ENCODE measurements at regions not wholly inside any gene's neighbourhood (a gene's known extent, or its start where the extent isn't known, plus 50 kb on each side); places are given as distances from the start of the nearest gene placed in this dataset.
A peak's percentile ranks its signal among the peaks of the same experiment; 100 is the strongest.
"Not testable (repeated sequence)": the region's sequence is repeated elsewhere in the genome, so short reads cannot be mapped to it uniquely, and the experiment has no call there.

GRCh38 chr13:44661936-44662335, 85.8 kb upstream of the TSC22D1 start:
- no peak for ATAC-seq
- DNase-seq = no peak
- no peaks in the 10 kb centered on the region for H3K4me1 Mint-ChIP-seq
- H3K27ac Mint-ChIP-seq = no peak overlapping the region
- no peaks in the 10 kb centered on the region for H3K36me3 Mint-ChIP-seq (ENCODE audit: low read depth)
- no peak overlapping the region for H3K4me3 Mint-ChIP-seq
- peaks cover 11% of the 10 kb centered on the region for H3K27me3 Mint-ChIP-seq
- H3K9me3 Mint-ChIP-seq = no peaks in the 10 kb centered on the region

GRCh38 chr13:44660050-44660449, 83.9 kb upstream of the TSC22D1 start:
- Mint-ChIP-seq H3K27me3 (peaks cover 15% of the 10 kb centered on the region), H3K4me3 (no peak overlapping the region), H3K36me3 (ENCODE audit: low read depth) (no peaks in the 10 kb centered on the region), H3K27ac (no peak overlapping the region), H3K4me1 (no peaks in the 10 kb centered on the region), H3K9me3 (no peaks in the 10 kb centered on the region)
- DNase-seq = no peak
- ATAC-seq = no peak

DNA sequence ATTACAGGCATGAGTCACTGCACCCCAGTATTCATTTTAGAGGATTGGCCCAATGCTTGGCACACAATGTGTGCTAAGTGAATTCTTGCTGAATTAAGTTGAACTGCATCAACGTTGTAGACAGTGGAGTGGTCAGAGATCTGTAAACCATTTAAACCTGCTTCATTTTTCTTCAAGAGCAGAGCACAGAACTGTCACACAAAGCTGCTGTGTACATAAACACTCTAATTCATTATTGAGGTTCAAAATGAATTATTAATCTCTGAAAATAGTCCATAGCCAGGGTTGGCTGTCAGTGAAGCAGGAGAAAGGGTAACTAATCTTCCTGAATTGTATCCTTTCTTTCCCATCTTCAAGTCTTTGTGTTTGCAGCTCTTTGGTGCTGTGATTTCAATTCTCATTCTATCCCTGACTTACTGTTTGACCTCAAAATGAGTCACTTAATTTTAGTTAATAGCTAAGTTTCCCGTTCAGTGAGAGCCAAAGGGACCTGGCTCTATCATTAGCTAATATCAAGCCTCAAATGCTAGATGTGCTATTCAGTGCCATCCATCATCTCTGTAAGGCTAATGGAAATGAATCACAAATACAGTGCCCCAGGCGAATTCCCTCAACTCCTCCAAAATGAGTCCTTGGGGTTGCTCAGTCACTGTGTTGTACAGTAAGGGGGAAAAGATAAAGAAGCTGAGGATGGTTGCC, 77.0 kb upstream of the TSC22D1 start:
- Mint-ChIP-seq H3K4me3 (no peak overlapping the region), H3K4me1 (peaks cover 22% of the 10 kb centered on the region), H3K27ac (no peak overlapping the region), H3K36me3 (ENCODE audit: low read depth) (no peaks in the 10 kb centered on the region), H3K9me3 (no peaks in the 10 kb centered on the region), H3K27me3 (peaks cover 22% of the 10 kb centered on the region)
- ATAC-seq (no peak), DNase-seq (no peak)

DNA sequence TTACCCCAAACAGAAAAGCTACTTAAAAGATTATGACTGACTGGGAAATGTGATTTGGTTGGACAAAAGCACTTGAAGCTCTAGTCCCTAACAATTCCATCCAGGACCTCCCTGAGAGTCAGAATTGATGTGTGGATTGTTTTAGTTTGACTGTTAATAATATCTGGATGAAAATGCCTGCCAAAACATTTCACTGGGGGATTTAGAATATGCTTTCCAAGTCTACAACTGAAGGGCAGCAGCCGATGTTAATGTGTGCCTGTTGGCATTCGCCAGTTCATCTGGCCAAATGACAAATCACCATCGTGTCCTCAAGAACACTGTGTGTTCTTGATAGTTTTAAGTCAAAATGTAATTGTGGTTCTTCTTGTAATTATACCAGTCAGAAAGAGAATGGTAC, 76.0 kb upstream of the TSC22D1 start:
- Mint-ChIP-seq H3K4me3 (no peak overlapping the region), H3K36me3 (ENCODE audit: low read depth) (no peaks in the 10 kb centered on the region), H3K27me3 (peaks cover 23% of the 10 kb centered on the region), H3K27ac (no peak overlapping the region), H3K4me1 (peaks cover 27% of the 10 kb centered on the region), H3K9me3 (no peaks in the 10 kb centered on the region)
- ATAC-seq (no peak), DNase-seq (no peak)

DNA sequence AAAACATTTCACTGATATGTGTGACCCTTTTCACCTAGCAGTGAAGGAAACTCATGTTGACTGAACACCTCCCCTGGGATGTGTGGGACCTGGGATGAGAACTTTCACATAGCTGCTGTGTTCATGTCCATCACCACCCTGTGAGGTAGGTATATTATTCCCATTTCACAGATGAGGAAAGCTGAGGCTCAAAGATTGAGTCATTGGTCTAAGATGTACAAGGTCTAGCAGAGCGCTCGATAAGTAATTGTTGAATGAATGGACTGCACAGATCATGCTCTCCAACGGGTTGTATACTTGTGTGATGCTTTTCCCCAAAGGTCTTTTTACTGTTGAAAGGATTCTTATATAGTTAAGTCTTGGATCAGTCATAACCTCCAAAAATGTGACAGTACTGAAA, 75.6 kb upstream of the TSC22D1 start:
- Mint-ChIP-seq H3K27me3 (peaks cover 24% of the 10 kb centered on the region), H3K9me3 (no peaks in the 10 kb centered on the region), H3K4me1 (peaks cover 28% of the 10 kb centered on the region), H3K4me3 (no peak overlapping the region), H3K36me3 (ENCODE audit: low read depth) (no peaks in the 10 kb centered on the region), H3K27ac (no peak overlapping the region)
- DNase-seq (no peak), ATAC-seq (no peak)

DNA sequence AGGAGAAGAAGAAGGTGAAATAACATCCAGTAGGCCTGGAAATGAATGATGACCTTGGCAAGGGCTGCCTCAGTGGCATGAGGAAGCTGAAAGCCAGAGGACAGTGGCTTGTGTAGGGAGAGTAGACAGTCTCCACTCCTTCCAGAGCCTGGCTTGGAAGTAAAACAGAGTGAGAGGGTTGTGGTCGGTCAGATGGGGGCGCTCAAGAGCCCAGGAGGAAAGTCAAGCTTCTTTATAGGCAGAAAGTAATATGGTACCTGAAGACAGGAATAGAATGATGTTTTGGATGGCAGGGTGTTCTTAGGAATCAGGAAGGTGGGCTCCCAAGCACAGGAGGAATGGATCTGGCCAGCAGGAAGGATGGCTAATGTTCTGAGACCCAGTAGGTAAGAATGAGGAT, 75.1 kb upstream of the TSC22D1 start:
- ATAC-seq = no peak

GRCh38 chr13:44649834-44650233, 73.7 kb upstream of the TSC22D1 start:
- ATAC-seq = peak; percentile 38
- H3K27ac Mint-ChIP-seq = peak overlapping the region; percentile 67
- no peak for DNase-seq
- no peaks in the 10 kb centered on the region for H3K36me3 Mint-ChIP-seq (ENCODE audit: low read depth)
- H3K4me3 Mint-ChIP-seq = no peak overlapping the region
- H3K4me1 Mint-ChIP-seq = peaks cover 28% of the 10 kb centered on the region
- no peaks in the 10 kb centered on the region for H3K9me3 Mint-ChIP-seq
- peaks cover 23% of the 10 kb centered on the region for H3K27me3 Mint-ChIP-seq

More for the DNA sequence above, 75.1 kb upstream of the TSC22D1 start:
- no peaks in the 10 kb centered on the region for H3K9me3 Mint-ChIP-seq
- no peak for DNase-seq
- H3K27ac Mint-ChIP-seq = no peak overlapping the region
- H3K4me1 Mint-ChIP-seq = peaks cover 28% of the 10 kb centered on the region
- H3K27me3 Mint-ChIP-seq = peaks cover 22% of the 10 kb centered on the region
- no peaks in the 10 kb centered on the region for H3K36me3 Mint-ChIP-seq (ENCODE audit: low read depth)
- no peak overlapping the region for H3K4me3 Mint-ChIP-seq

DNA sequence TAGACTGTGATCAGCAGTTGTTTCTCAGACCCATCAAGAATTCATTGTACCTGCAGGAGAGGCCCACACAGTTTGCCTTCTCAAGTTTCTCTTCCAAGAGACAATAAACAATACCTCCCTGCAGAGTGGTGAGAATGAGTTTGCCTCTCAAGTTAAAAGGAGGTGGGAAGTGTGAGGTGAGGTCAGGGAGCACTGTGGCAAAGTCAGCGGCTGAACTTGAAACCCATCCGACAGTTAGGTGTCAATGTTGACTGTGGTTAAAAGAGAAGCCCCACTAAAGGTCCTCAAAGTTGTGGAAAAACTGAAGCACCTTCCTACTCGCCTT, 72.9 kb upstream of the TSC22D1 start:
- H3K4me3 Mint-ChIP-seq = no peak overlapping the region
- peaks cover 23% of the 10 kb centered on the region for H3K27me3 Mint-ChIP-seq
- peaks cover 28% of the 10 kb centered on the region for H3K4me1 Mint-ChIP-seq
- H3K36me3 Mint-ChIP-seq (ENCODE audit: low read depth) = no peaks in the 10 kb centered on the region
- no peaks in the 10 kb centered on the region for H3K9me3 Mint-ChIP-seq
- DNase-seq = peak; percentile 48
- peak overlapping the region; percentile 68 for H3K27ac Mint-ChIP-seq
- peak; percentile 93 for ATAC-seq

- Mint-ChIP-seq H3K4me1 (peaks cover 28% of the 10 kb centered on the region), H3K27ac (peak overlapping the region; percentile 68), H3K4me3 (no peak overlapping the region), H3K27me3 (peaks cover 23% of the 10 kb centered on the region), H3K36me3 (ENCODE audit: low read depth) (no peaks in the 10 kb centered on the region), H3K9me3 (no peaks in the 10 kb centered on the region)
- DNase-seq (no peak), ATAC-seq (peak; percentile 65)
Observed at GRCh38 chr13:44648392-44649103, 72.4 kb upstream of the TSC22D1 start.

DNA sequence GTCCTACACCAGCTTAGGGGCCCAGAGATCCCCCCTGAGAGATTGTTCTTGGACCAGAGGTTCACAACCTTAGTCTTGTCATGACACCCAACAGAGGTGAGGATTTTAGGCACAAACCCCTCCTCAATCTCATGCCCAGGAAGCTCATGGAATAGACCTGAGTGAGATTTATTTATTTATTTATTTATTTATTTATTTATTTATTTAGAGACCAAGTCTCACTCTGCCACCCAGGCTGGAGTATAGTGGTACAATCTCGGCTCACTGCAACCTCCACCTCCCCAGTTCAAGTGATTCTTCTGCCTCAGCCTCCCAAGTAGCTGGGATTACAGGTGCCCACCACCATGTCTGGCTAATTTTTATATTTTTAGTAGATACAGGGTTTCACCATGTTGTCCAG, 71.4 kb upstream of the TSC22D1 start:
- not testable (repeated sequence) for H3K27ac Mint-ChIP-seq

GRCh38 chr13:44646044-44646443, 69.9 kb upstream of the TSC22D1 start:
- Mint-ChIP-seq H3K9me3 (no peaks in the 10 kb centered on the region), H3K4me1 (peaks cover 28% of the 10 kb centered on the region), H3K4me3 (no peak overlapping the region), H3K36me3 (ENCODE audit: low read depth) (no peaks in the 10 kb centered on the region), H3K27me3 (peaks cover 7% of the 10 kb centered on the region), H3K27ac (no peak overlapping the region)
- DNase-seq (no peak), ATAC-seq (no peak)

More for the DNA sequence above, 71.4 kb upstream of the TSC22D1 start:
- H3K4me1 Mint-ChIP-seq = peaks cover 28% of the 10 kb centered on the region
- not testable (repeated sequence) for DNase-seq; H3K4me3 Mint-ChIP-seq; H3K9me3 Mint-ChIP-seq; H3K36me3 Mint-ChIP-seq (ENCODE audit: low read depth); ATAC-seq
- H3K27me3 Mint-ChIP-seq = peaks cover 20% of the 10 kb centered on the region

- DNase-seq (no peak), ATAC-seq (no peak)
- H3K36me3 Mint-ChIP-seq (ENCODE audit: low read depth) = no peaks in the 10 kb centered on the region
- H3K27me3 Mint-ChIP-seq = peaks cover 5% of the 10 kb centered on the region
- no peaks in the 10 kb centered on the region for H3K9me3 Mint-ChIP-seq
- H3K4me1 Mint-ChIP-seq = peaks cover 7% of the 10 kb centered on the region
- H3K4me3 Mint-ChIP-seq = no peak overlapping the region
- no peak overlapping the region for H3K27ac Mint-ChIP-seq
Observed at GRCh38 chr13:44643256-44643655, 67.1 kb upstream of the TSC22D1 start.

DNA sequence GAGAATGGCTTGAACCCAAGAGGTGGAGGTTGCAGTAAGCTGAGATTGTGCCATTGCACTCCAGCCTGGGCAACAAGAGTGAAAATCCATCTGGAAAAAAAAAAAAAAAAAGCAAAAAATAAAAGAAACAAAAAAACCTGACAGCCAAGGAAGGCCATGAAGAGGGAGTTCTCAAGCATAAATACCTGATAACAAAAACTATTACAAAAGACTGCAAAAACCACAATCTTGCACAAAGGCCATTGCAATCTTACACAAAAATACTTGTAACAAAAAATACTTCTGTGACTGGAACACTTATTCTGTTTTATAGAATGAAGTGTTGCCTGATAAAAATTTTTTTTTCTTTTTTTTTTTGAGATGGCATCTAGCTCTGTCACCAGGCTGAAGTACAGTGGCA, 61.5 kb upstream of the TSC22D1 start:
- Mint-ChIP-seq H3K9me3 (no peaks in the 10 kb centered on the region), H3K27ac (no peak overlapping the region), H3K4me3 (no peak overlapping the region), H3K4me1 (no peaks in the 10 kb centered on the region), H3K36me3 (ENCODE audit: low read depth) (no peaks in the 10 kb centered on the region), H3K27me3 (no peaks in the 10 kb centered on the region)
- no peak for ATAC-seq
- DNase-seq = no peak

- Mint-ChIP-seq H3K4me3 (no peak overlapping the region), H3K27ac (no peak overlapping the region), H3K4me1 (peaks cover 2% of the 10 kb centered on the region), H3K27me3 (peaks cover 14% of the 10 kb centered on the region), H3K36me3 (ENCODE audit: low read depth) (no peaks in the 10 kb centered on the region), H3K9me3 (no peaks in the 10 kb centered on the region)
- DNase-seq (no peak), ATAC-seq (no peak)
Observed at GRCh38 chr13:44629465-44630183, 53.5 kb upstream of the TSC22D1 start.

DNA sequence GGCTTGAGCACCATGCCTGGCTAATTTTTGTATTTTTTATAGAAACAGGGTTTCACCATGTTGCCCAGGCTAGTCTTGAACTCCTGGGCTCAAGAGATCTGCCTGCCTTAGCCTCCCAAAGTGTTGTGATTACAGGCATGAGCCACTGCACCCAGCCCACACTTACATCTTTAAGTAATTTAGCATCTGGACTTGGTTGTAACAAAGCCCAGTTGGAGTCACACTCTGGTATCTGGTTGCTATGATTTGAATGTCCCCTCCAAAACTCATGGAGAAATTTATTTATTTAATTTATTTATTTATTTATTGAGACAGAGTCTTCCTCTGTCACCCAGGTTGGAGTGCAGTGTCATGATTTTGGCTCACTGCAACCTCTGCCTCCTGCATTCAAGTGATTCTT, 52.7 kb upstream of the TSC22D1 start:
- not testable (repeated sequence) for H3K36me3 Mint-ChIP-seq (ENCODE audit: low read depth); H3K27ac Mint-ChIP-seq; H3K4me3 Mint-ChIP-seq; DNase-seq; H3K9me3 Mint-ChIP-seq; ATAC-seq; H3K4me1 Mint-ChIP-seq
- peaks cover 14% of the 10 kb centered on the region for H3K27me3 Mint-ChIP-seq
